ENCODE measurements at regions not wholly inside any gene's neighbourhood (a gene's known extent, or its start where the extent isn't known, plus 50 kb on each side); places are given as distances from the start of the nearest gene placed in this dataset.

DNA sequence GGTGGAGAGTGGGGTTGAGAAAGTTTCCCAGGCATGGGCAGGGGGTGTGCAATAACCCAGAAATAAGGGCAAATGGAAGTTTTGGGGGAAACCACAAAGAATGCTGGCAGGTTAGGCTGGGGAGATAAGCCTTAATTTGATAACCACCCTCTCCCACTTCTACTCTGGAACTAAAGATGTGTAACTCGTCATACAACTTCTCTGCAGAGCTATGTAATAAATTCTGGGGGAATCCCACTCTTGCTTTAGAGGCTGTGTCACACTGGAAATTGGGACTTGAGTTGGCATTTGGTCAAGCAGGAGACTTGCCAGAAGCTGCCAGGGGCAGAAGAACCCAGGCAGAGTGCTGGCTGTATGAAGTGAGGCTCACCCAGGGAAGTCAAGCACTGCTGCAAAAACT is 170.9 kb upstream of the CPEB2 start:
- DNase-seq, result no peak

DNA sequence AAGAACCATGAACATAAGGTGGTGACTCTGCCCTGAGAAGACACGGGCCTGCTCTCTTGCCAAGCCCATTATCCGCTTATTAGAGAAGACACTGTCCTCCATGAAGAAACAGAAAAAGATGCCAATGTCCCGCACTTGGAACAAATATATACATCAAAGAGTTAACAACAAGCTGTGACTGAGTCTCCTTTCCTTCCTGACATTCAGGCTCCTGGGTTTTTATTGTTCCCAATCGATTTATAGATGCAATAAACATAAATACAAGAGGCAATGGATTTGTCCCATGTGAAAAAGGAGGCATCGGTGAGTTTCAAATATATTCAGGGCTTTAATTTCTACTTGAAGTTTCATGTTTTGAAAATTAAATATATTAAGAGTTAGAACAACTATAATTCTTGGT is 169.2 kb upstream of the CPEB2 start:
- no peak for DNase-seq

DNA sequence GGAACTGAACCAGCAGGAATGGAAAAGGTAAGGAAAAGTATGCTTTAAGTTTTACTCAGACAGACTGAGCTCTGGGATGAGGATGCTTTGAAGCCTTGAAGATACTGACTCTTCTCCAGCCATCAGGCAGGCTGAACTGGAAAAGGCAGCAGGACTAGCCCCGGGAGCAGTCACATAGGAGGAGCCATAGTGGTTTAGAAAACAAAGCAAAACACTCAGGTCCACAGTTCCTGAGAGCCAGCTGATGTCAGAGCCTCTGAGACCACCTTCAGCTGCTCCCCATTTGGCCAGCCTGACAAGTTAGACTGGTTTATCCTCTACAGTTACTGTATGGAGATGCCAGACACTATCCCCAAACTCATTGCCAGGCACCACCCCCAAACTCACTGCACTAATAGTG is 167.9 kb upstream of the CPEB2 start:
- DNase-seq, result no peak

DNA sequence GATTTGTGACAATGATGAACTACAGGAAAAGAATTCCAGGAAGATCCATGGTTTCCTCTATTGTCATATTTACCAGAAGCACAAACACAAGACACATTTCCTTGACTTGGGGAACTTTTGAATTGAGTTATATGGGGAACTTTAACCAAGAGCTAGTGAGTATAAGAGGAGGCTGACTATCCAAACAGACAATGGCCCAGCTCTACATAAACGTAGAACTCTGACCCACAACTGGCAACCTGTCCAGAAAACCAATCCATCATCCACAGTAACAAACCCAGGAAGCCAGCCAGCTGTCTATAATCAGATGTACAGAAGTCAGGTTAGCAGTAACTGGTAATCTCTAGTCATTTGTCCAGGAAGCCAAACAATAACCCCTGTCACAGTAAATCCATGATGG is 167.0 kb upstream of the CPEB2 start:
- no peak for DNase-seq

DNA sequence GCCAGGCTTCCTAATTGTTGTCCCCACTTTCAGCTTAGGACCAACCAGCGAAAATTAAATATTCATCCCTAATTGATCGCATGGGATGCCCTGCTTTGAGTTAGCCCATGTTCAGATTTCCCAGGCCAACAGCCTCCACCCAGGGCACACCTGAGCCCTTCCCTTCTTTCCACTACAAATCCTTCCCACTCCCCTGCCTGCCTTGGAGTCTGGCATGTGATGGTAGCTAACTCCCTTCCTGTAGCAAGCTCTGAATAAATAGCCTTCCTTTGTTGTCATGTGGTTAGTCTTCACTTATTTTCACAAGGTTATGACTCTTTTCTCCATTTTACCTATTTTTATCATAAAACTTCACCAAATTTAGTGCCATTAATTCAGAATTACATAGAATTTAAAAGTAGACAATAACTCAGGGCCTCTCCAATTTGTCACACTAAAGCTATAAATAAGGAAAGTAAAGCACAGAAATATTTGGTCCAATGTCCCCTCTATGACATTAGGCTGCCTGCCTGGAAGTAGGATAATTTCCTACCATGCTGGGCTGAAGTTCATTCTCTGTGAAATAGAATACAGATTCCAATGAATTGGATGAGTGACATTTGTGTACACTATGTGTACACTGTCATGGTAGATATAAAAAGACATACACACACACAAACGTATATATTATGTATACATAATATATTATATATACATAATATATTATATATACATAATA is 166.4 kb upstream of the CPEB2 start:
- DNase-seq, result no peak

DNA sequence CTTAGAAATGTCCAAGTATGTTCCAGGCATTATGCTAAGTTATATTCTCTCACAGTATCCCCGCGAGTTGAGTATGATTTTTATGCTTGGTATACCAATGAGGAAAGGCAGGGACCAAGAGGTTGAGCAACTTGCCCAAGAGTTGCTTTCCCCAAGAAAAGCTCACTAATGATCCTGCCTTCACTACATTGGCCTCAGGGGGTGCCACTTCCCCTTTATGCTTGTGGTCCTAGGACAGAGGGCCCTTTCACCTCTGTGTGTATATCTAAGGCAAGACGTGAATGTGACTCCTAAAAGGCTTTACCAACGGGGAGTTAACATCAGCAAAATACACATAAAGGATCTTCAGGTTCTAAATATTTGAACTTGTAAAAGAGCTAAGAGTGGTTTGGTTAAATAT is 164.4 kb upstream of the CPEB2 start:
- DNase-seq, result no peak

DNA sequence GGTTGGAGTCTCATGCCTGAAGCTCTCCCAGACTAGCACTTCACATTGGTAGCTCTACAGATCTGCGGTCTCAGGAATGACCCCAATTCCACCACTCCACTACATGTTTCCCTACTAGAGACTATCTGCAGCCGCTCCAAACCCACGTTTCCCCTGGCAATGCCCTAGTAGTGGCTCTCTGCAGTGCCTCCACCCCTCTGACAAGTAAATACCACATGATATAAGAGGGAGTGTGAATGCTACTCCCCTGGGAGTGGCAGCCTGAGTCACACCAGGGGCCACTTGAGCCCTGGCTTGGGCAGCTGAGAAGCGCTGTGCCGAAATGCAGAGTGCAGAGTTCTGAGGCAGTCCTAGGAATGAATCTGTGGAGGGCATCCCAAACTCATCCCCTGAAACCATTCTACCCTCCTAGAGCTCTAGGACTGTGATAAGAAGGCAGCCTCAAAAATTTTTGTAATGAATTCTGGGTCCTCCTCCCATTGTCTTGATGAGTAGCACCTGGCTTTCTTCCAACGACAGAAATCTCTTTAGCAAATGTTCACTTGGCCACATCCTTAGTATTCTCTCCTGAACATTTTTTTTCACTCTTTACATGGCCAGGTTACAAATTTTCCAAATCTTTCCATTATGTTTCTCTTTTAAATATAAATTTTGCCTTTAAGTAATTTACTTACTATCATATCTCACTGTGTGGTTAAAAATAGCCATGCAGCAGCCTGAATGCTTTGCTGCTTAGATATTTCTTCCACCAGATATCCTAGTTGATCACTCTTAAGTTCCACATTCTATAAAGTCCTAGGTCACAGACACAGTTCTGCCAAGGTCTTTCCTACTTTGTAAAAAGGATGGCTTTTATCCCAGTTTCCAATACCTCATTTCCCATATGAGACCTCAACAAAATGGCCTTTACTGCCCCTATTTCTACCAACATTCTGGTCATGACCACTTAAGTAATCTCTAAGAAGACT is 160.2 kb upstream of the CPEB2 start:
- DNase-seq, result no peak

DNA sequence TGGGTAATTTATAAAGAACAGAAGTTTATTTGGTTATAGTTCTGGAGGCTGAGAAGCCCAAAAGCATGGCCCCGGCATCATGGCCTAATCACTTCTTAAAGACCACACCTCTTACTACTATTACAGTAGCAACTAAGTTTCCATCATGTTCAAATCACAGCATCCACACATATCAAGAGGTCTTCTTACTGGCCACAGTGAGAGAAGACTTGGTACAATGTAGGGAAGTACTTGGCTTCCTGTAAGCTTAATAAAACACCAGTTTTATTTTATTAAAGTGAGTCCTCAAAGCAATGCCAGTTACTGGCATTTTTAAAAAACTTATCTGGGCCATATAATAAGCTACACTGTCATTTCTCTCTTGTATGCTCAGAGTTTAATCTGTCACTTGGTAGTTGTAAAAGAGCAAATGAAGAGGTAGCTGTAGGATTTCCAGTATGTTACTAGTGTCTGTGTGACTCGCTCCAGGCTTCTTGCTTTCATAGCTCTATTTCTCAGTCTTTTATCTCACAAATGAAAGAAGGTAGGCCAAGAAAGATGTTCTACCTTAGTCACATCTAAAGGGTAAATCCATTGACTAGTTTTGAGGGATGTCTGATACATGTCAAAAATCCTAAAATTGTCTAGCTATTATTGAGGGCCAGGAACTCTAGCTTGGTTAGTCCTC is 159.2 kb upstream of the CPEB2 start:
- DNase-seq, result no peak

DNA sequence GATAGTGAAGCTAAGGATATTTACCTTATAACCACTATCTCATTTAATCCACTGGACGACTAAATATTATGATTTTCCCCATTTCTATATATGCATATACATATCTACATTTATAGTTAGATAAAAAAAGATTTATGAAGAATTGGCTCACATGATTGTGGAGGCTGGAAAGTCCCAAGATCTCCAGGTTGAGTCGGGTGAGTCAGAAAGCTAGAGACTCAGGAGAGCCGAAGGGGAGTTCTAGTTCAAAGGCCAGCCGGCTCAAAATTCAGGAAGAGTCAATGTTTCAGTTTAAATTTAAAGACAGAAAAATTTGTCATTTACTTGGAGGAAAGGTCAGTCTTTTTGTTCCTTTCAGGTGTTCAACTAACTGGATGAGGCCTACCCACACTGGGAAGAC is 158.2 kb upstream of the CPEB2 start:
- DNase-seq, result no peak

DNA sequence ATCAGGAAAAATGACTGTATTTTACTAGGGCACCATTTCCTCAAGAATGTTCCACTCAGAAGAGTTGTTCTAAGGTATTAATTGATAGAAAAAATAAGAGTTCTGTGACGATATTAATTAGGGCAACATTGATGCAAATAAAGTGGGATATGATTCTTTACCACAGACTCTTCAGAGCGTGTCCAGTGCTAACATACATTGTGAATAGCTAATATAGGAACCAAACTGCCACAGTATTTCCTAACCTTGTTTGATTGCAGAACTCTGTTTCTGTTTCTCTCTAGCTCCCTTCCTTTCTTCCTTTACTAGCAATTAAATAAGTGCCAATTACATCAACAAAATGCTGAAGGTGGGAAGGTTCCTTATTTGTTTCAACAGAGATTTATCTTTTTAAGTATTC is 154.1 kb upstream of the CPEB2 start:
- DNase-seq, result no peak

DNA sequence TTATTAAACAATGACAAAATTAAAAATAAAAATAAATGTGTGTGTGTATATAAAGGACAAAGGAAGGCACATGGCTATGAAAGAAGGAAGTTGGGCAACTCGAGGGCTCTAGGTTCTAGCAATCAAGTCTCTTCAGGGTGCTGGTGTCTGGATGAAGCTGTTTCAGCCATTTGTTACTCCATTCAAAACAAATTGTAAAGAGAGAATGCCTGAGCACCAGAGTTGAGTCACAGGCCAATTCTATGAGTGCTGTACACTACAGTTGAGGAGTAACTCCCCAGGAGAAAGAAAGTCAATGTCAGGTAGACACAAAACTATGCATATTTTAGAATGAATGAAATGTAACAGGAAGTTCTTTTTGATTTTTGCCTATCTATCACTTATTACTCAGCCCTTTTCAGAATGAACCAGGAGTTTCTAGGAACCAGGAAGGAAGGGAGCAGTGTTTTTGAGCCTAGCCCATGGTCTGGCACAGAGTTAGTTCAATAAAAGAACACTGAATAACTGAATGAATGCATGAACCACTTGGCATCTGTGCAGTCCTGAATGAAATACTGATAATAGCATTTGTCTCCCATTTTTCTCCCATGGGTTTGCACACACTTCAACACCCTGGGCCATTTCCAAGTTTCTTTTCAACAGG is 151.7 kb upstream of the CPEB2 start:
- no peak for DNase-seq

DNA sequence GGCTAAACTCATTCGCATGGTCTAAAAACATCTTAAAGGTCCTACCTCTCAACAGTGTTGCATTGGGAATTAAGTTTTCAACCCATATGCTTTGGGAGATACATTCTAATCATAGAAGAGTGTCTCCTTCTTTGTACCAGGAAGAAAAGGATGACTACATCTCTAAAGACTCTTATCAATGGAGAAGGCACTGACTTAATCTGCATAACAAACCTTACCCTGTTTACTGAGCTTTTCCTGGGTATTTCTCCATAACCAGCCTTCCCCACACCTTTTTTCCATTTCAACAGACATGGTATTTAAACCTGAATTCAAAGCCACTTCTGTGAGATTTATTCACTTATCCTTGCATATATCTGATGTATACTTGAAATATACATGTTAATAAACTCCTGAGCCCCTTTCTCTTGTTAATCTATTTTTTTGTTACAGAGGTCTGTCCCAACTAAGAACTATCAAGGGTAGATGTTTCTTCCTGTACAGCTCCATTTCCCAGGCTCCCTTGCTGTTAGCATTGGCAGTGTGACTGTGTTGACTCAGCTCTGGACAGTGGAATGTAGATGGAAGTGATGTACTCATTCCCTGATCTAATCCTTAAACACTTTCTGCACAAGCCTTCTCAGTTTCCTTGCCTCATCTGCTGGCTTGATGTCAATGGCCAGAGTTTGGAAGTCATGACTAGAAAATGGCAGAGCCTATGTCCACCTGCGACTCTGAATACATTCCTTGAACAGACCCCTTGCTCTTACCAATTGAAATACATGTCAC is 148.9 kb upstream of the CPEB2 start:
- no peak for DNase-seq

DNA sequence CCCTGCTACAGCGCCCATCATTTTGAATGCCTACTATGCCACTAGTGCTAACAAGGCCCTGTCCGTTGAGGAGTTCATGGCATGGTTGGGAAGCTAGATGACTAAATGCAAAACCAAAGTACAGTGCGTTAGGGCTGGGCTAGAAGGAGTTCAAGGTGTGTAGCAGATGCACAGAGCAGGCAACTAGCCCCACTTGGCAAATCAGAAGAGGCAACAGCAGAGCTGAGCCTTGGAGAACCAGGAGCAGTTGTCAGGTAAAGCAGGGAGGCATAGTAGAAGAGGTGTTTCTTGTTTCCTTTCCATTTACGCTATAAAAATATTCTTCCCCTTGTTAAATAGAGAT is 146.6 kb upstream of the CPEB2 start:
- DNase-seq, result no peak

DNA sequence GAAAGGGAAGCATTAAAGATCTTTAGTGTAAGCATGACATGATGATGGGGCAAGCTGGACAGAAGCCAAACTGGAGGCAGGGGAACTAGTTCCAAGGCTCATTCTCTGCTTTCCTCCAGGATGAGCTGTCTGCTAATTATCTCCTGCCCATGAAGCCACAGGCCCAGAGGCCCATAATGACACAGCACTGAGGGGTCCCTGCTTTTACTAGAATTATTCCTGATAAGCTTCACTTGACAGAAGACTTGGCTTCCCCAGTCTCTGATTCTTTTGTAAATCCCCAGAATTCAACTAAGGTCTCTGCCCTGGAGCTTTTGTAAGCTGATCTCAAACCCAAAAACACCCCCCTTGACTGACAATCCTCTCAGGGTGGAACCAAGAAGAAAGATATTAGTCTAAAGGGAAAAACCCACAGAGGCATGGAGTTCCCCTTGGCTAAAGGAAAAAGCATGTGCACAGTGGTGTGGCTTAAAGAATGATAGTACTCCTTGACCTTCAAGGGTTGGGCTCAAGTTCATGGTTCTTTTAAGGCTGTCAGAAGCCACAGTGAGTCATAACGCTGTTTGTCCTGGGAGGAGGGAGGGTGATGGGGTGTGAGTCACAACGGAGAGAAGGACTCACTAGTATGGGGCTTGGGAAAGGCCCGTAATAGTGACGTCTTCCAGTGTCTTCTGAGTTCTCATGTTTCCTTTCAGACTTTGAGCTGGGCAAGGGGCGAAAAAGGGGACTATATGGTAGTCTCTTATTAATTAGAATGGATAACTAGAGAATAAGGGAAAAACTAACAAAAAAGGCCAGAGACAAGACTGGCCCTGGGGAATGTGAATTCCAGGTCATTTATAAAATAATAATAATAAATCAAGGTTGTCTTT is 146.0 kb upstream of the CPEB2 start:
- DNase-seq, result no peak

DNA sequence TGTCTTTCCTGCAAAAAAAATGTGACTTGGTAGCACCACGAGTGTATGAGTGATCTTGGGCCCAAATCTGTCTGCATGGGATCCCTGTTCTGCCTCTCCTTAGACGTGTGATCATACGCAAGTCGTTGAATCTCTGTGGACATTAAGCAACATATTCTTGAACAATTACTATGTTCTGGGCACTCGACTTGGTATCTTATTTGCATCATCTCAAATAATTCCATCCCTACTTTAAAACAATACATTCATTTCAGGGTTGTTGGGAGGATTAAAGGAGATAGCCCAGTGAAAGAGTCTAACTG is 145.4 kb upstream of the CPEB2 start:
- DNase-seq, result no peak

DNA sequence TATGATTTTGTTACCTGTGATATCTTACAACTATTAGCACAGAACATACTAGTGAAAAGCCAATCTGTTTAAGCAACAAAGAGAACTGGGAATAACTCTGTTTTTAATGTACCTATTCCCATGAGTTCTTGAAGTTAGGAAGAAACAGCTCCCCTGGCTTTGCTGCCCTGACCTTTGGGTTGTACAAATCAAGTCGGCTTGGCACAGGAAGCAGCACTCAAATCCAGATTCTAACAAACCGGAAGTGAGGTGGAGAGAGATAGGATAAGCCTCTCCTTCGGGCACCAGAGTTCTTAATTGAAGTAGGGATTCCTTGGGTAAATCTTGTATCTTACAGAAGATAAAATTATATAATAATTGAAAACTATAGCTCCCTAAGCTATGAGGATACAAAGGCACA is 144.8 kb upstream of the CPEB2 start:
- DNase-seq, result no peak

DNA sequence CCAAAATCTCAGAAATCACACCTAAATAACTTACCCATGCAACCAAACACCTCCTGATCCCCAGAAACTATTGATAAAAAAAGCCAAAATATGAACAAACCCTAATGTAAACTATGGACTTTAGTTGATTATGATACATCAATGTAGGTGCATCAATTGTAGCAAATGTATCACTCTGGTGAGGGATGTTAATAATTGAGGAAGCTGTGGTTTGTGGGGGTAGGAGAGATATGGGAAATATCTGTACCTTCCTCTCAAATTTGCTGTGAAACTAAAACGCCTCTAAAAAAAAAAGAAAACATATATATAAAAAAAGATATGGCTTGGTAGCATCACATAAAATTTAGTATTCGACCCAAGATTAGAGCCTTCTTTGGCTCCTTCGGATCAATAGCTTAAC is 144.3 kb upstream of the CPEB2 start:
- no peak for DNase-seq

DNA sequence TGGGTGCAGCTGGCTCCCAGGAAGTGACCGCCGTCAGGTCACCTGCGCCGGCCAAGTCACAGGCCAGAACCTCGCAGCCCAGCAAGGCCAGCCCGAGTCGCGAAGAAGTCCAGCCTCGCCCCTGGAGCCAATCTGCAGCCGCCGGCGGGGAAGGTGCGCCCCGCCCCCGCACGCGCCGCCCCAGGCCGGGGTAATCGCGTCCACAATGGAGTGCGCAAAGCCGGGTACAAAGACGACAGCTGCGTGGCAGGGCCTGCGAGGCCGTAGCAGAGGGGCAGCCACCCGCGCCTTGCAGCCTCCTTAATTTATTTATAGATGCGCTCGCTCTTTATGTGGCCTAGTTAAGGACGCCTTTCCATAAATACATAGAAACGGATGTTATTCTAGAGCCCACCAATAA is 139.4 kb upstream of the CPEB2 start:
- no peak for DNase-seq

DNA sequence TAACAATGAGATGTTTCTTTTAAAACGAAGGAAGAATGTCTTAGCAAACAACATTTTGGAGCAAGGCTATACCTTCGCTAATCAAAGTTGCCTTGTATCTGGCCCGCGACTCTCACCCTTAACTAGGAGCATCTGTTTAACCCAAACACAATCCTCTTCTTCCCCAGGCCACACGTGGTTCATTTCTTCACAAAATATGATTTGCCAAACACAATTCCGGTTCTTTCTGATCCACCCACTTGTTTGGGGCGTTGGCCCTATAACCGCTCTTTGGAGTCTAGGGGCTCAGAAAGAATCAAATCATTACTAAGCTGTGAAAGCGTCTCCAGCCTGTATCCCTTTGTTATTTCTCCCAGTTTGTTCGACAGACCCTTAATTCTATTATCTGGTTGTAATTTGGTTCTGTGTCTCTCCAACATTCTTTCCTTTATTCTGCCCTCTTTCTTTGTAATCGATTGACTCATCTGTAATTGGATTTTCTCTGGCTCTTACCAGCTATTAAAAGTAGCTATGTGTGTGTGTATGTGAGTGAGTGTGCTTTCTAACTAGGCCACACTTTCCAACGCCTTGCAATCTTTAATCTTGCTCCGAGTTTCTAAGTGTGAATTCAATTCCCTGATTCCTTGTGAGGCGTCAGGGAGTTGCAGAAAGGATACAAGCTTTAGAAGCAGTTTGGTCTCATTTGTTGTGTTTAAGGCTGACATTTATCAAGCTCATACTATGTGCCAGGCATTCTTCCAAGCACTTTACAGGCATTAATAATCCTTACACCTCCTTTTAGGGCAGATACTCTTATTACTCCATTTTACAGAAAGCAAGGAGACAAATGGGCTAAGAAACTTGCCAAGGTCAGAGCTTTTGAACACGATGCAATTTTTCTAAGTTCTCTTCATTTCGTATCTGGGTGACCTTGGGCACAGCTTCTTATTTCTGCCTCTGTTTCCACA is 138.6 kb upstream of the CPEB2 start:
- no peak for DNase-seq

DNA sequence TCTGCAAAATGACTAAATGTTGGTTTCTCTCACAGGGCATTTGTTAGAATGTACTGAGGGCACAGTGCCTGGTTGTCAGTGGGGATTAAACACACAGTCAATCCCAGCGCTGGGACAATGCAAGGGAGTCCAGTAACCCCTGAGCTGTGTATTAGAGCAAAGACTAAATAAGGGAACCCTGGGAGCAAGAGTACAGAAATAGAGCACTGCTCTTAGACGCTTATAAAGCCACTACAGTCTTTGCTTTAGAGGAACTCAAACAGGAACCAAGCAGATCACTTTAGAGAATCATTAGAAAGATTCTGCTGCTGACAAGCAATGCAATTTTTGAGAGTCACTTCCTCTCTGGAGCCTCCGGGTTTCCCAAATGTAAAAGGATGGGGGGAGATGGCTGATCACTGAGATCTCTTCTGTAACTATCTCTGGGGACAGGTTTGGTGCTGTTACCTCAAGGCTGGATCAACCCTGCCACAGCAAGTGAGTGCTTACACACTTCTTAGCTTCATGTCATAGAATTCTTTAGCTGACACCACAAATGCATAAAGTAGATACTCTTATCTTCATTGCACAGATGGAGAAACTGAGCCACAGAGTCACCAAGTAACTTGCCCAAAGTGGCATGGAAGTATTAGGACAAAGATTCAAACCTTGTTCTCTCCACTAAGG is 137.8 kb upstream of the CPEB2 start:
- DNase-seq, result no peak

Measured in activated gamma-delta T cell (primary cell).